ENCODE measurements at regions not wholly inside any gene's neighbourhood (a gene's known extent, or its start where the extent isn't known, plus 50 kb on each side); places are given as distances from the start of the nearest gene placed in this dataset.
A peak's percentile ranks its signal among the peaks of the same experiment; 100 is the strongest.
"Not testable (repeated sequence)": the region's sequence is repeated elsewhere in the genome, so short reads cannot be mapped to it uniquely, and the experiment has no call there.

- no peak for DNase-seq
Observed at GRCh38 chr5:164265566-164265965, 760.1 kb downstream of the MAT2B start.

- no peak for DNase-seq
Observed at GRCh38 chr5:164266571-164266970, 761.2 kb downstream of the MAT2B start.

GRCh38 chr5:164277720-164278119 is 772.3 kb downstream of the MAT2B start:
- no peak for DNase-seq

- no peak for DNase-seq
Observed at GRCh38 chr5:164289526-164289925, 784.1 kb downstream of the MAT2B start.

GRCh38 chr5:164296603-164297080 is 791.2 kb downstream of the MAT2B start:
- DNase-seq, result peak in 2 of 56 donors; percentile 1 to 2

GRCh38 chr5:164298165-164298564 is 792.7 kb downstream of the MAT2B start:
- DNase-seq, result no peak

GRCh38 chr5:164300295-164300694 is 794.9 kb downstream of the MAT2B start:
- no peak for DNase-seq

GRCh38 chr5:164301136-164301535 is 795.7 kb downstream of the MAT2B start:
- no peak for DNase-seq

GRCh38 chr5:164301708-164302107 is 796.3 kb downstream of the MAT2B start:
- no peak for DNase-seq

- no peak for DNase-seq
Observed at GRCh38 chr5:164302533-164303235, 797.3 kb downstream of the MAT2B start.

- DNase-seq, result no peak
Observed at GRCh38 chr5:164303646-164304215, 798.3 kb downstream of the MAT2B start.

- DNase-seq, result no peak
Observed at GRCh38 chr5:164306662-164307061, 801.2 kb downstream of the MAT2B start.

GRCh38 chr5:164312801-164313200 is 807.4 kb downstream of the MAT2B start:
- no peak for DNase-seq

- DNase-seq, result no peak
Observed at GRCh38 chr5:164317676-164318075, 812.3 kb downstream of the MAT2B start.

- no peak for DNase-seq
Observed at GRCh38 chr5:164319161-164319560, 813.7 kb downstream of the MAT2B start.

- DNase-seq, result no peak
Observed at GRCh38 chr5:164324239-164324638, 818.8 kb downstream of the MAT2B start.

- DNase-seq, result no peak
Observed at GRCh38 chr5:164326219-164326618, 820.8 kb downstream of the MAT2B start.

GRCh38 chr5:164327166-164327565 is 821.7 kb downstream of the MAT2B start:
- not testable (repeated sequence) for DNase-seq

- no peak for DNase-seq
Observed at GRCh38 chr5:164332349-164333196, 827.2 kb downstream of the MAT2B start.

- no peak for DNase-seq
Observed at GRCh38 chr5:164335837-164336236, 830.4 kb downstream of the MAT2B start.

- DNase-seq, result no peak
Observed at GRCh38 chr5:164336276-164336675, 830.9 kb downstream of the MAT2B start.

GRCh38 chr5:164336906-164337305 is 831.5 kb downstream of the MAT2B start:
- DNase-seq, result no peak

Data from amygdala (tissue), 56 donors.